PFSK-1 (cell line): ENCODE measurements at regions not wholly inside any gene's neighbourhood (a gene's known extent, or its start where the extent isn't known, plus 50 kb on each side); places are given as distances from the start of the nearest gene placed in this dataset.

Experiments
- POLR2AphosphoS5 ChIP-seq: IDR thresholded peaks from 2 replicates; pipeline ENCODE4 v1.6.1; 2012; ENCODE audit warnings: low read depth, mild to moderate bottlenecking, control low read depth, low read length, moderate library complexity
- TF ChIP-seq, protein P1 (sequence below), 2 experiments: IDR thresholded peaks; 2 replicates each; pipeline versions ENCODE4 v1.6.1 to v1.8.0; 2011 to 2012; ENCODE audit warnings: low read depth in 2 of 2, low read length in 2 of 2, control low read depth in 1 of 2, inconsistent platforms in 1 of 2, mild to moderate bottlenecking in 1 of 2, moderate library complexity in 1 of 2; ENCODE audit not compliant: insufficient read depth in 1 of 2

DNA sequence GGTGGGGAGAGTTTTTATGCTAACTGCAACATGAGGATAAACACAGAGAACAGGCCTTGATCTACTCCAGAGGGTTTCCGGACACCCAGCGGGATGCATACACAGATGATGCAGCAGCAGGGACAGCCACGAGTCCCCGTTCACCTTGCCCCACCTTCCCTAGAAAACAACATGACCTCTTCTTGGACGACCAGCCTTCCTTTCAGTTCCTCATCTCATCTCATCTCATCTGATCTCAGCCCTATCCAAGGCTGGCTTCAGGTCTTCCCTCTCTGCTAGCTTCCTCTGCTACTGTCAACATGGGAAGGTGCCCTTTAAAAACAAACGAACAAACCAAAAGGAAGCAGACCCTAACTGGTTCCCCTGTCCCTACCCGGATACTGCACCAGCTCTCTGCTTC, 1356.2 kb downstream of the TBC1D22A start:
- no peak for TF ChIP-seq POLR2AphosphoS5
- TF ChIP-seq, protein P1, sequence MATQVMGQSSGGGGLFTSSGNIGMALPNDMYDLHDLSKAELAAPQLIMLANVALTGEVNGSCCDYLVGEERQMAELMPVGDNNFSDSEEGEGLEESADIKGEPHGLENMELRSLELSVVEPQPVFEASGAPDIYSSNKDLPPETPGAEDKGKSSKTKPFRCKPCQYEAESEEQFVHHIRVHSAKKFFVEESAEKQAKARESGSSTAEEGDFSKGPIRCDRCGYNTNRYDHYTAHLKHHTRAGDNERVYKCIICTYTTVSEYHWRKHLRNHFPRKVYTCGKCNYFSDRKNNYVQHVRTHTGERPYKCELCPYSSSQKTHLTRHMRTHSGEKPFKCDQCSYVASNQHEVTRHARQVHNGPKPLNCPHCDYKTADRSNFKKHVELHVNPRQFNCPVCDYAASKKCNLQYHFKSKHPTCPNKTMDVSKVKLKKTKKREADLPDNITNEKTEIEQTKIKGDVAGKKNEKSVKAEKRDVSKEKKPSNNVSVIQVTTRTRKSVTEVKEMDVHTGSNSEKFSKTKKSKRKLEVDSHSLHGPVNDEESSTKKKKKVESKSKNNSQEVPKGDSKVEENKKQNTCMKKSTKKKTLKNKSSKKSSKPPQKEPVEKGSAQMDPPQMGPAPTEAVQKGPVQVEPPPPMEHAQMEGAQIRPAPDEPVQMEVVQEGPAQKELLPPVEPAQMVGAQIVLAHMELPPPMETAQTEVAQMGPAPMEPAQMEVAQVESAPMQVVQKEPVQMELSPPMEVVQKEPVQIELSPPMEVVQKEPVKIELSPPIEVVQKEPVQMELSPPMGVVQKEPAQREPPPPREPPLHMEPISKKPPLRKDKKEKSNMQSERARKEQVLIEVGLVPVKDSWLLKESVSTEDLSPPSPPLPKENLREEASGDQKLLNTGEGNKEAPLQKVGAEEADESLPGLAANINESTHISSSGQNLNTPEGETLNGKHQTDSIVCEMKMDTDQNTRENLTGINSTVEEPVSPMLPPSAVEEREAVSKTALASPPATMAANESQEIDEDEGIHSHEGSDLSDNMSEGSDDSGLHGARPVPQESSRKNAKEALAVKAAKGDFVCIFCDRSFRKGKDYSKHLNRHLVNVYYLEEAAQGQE (IDR thresholded peaks at IDR 0.05; ENCODE audit: insufficient read depth in 1 of 2, low read depth in 2 of 2, low read length in 2 of 2) = no peak
